AG04450 (cell line): ENCODE measurements at regions not wholly inside any gene's neighbourhood (a gene's known extent, or its start where the extent isn't known, plus 50 kb on each side); places are given as distances from the start of the nearest gene placed in this dataset.

Experiments used
- CTCF ChIA-PET: fragments of 300-600, 350-600 bp; formaldehyde crosslinking; extraction: SDS; loops from one replicate; lab custom pipeline; 2022; ENCODE audit warnings: antibody characterized with exemption, inconsistent platforms; lab: Charles Lee
- POLR2A ChIA-PET: fragments of 350-600 bp; formaldehyde crosslinking; extraction: SDS; loops from one replicate; lab custom pipeline; 2021; ENCODE audit warnings: antibody characterized with exemption, inconsistent platforms; lab: Yijun Ruan, JAX
- DNase-seq: peaks from one replicate; pipeline ENCODE4 v3.0.0-alpha.2; 2011; ENCODE audit warnings: low read depth, low spot score
- H3K27ac ChIP-seq: one replicate; pipeline ENCODE4 v1.5.1; 2012; ENCODE audit warnings: low read depth, low read length, control low read depth
- H3K27me3 ChIP-seq: one replicate; pipeline ENCODE4 v1.6.0; 2012; ENCODE audit warnings: low read length; ENCODE audit not compliant: control insufficient read depth, insufficient read depth
- H3K4me3 ChIP-seq: 2 replicates; pipeline ENCODE4 v1.5.1; 2011; ENCODE audit warnings: mild to moderate bottlenecking, low read depth, low read length, control low read depth
- H3K9me3 ChIP-seq: 2 replicates; pipeline ENCODE4 v1.5.1; 2012; ENCODE audit warnings: low read length; ENCODE audit not compliant: control insufficient read depth, insufficient read depth
- CTCF ChIP-seq: IDR thresholded peaks from 2 replicates; pipeline ENCODE4 v1.5.1; 2011; ENCODE audit warnings: low read depth, low read length, control low read depth, inconsistent platforms

DNA sequence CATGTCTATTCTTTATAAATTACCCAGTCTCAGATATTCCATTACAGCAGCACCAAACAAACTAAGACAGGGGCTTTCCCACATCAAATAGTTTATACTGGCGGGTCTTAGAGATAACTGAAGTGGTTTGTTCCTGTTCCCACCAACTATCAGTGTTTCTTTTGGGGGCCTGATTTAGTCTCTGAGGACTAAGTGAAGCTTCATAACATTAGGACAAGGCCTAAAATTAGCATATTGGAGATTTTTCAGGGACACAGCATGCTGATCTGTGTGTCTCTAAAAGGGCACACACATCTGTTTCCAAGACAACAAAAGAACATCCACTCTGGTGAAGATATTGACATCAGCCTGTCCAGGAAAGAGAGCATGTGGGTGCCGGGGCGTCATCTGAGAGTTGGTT lies 72.6 kb upstream of the SEMA6D start:
- H3K9me3 ChIP-seq: no peaks in the 10 kb centered on the region
- H3K27me3 ChIP-seq: peaks cover 2% of the 10 kb centered on the region
- ChIA-PET POLR2A (no interaction called here), CTCF (no interaction called here)
- no peak overlapping the region for H3K4me3 ChIP-seq
- no peak for TF ChIP-seq CTCF
- H3K27ac ChIP-seq: no peak overlapping the region
- no peak for DNase-seq

DNA sequence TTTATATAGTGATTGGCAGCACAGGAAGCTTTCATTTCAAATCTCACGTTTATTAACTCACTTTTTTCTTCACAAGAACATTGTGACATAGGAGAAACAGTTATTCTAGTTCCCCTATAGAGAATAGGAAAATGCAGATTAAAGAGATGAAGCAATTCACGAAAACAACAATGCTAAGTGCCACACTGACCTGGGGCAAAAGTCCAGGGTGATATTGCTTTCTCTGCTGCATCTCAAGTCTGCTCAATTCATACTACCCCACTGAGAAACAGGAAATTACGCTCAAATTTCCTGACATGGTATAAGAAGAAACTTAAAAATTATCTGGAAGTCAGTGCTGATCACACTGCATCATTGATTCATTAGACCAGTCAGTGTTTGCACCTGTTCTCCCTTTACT lies 66.7 kb upstream of the SEMA6D start:
- Histone ChIP-seq H3K27me3 (peaks cover 5% of the 10 kb centered on the region), H3K27ac (no peak overlapping the region), H3K4me3 (no peak overlapping the region), H3K9me3 (no peaks in the 10 kb centered on the region)
- TF ChIP-seq CTCF: no peak
- POLR2A ChIA-PET: no interaction called here
- DNase-seq: no peak
- CTCF ChIA-PET: interaction anchor here (1.5 kb wide), 1 partner anchor 455 kb away, joined by 3 read pairs; no protein-coding TSS in a partner anchor

DNA sequence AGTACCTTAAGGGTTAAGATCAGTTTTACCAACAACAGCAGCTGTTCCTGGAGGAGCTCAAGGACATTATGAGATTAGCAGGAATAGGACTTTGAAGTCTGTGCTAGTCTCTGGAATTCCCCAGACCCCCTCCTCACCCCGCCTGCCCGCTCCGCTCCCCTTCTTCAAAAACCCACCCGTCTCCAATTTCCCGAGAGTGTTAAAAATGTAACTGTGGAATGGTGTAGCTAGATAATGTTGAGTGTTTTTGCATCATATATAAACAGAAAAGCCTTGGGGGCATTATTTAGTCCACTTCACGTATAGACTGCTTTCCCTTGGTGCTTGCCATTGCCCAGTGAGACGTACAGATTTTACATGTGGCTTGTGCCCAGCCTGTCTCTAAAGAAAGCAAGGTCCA lies 65.0 kb upstream of the SEMA6D start:
- peaks cover 5% of the 10 kb centered on the region for H3K27me3 ChIP-seq
- H3K4me3 ChIP-seq: no peak overlapping the region
- no peak for TF ChIP-seq CTCF
- H3K9me3 ChIP-seq: no peaks in the 10 kb centered on the region
- CTCF ChIA-PET: interaction anchor here (1.0 kb wide), 1 partner anchor 60 kb away, joined by 3 read pairs; no protein-coding TSS in a partner anchor
- DNase-seq: no peak
- H3K27ac ChIP-seq: no peak overlapping the region
- POLR2A ChIA-PET: no interaction called here

DNA sequence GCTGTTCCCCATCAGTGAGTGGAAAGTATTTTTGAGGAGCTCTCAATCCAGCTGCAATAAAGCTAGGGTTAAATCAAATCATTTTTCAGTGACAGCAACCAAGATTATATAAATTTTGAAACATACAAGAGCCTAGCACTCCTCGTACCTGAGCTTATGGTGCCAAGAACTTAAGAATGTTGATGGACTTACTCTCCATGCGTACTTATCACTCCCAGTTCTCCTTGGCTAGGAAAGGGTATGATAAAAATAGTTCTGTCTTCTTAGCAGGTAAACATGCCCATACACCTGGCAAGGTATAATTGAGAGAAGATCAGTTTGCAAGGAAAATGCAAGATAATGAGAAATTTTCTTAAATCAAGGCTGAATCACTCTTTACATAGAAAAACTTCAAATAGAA lies 64.5 kb upstream of the SEMA6D start:
- no peak for DNase-seq
- Histone ChIP-seq H3K27me3 (peaks cover 5% of the 10 kb centered on the region), H3K27ac (no peak overlapping the region), H3K4me3 (no peak overlapping the region), H3K9me3 (no peaks in the 10 kb centered on the region)
- TF ChIP-seq CTCF: no peak
- ChIA-PET POLR2A (no interaction called here), CTCF (interaction anchor here (1.0 kb wide), 1 partner anchor 59 kb away, joined by 3 read pairs; no protein-coding TSS in a partner anchor)

- no peak overlapping the region for H3K4me3 ChIP-seq
- no peak for DNase-seq
- no peaks in the 10 kb centered on the region for H3K27me3 ChIP-seq
- no peak overlapping the region for H3K27ac ChIP-seq
- no peak for TF ChIP-seq CTCF
- POLR2A ChIA-PET: interaction anchor here (0.5 kb wide), 1 partner anchor 159 kb away, joined by 3 read pairs; no protein-coding TSS in a partner anchor
- no peaks in the 10 kb centered on the region for H3K9me3 ChIP-seq
- CTCF ChIA-PET: interaction anchor here (1.1 kb wide), 1 partner anchor 50 kb away, joined by 3 read pairs; no protein-coding TSS in a partner anchor
These were observed 55.6 kb upstream of the SEMA6D start for GRCh38 chr15:47661661-47662180.
